Retinal pigment epithelial cell (primary cell): ENCODE measurements at regions not wholly inside any gene's neighbourhood (a gene's known extent, or its start where the extent isn't known, plus 50 kb on each side); places are given as distances from the start of the nearest gene placed in this dataset.

ENCODE experiments used
- DNase-seq: peaks from one replicate; pipeline ENCODE4 v3.0.0-alpha.2; 2010; ENCODE audit warnings: low read depth
- H3K4me3 ChIP-seq: 2 replicates; pipeline ENCODE4 v1.5.1; 2011; ENCODE audit warnings: mild to moderate bottlenecking, low read length, control low read depth, moderate library complexity
- CTCF ChIP-seq: conservative IDR thresholded peaks from 2 replicates; pipeline ENCODE4 v1.5.1; 2011; ENCODE audit warnings: low read depth, low read length, control low read depth, inconsistent platforms

DNA sequence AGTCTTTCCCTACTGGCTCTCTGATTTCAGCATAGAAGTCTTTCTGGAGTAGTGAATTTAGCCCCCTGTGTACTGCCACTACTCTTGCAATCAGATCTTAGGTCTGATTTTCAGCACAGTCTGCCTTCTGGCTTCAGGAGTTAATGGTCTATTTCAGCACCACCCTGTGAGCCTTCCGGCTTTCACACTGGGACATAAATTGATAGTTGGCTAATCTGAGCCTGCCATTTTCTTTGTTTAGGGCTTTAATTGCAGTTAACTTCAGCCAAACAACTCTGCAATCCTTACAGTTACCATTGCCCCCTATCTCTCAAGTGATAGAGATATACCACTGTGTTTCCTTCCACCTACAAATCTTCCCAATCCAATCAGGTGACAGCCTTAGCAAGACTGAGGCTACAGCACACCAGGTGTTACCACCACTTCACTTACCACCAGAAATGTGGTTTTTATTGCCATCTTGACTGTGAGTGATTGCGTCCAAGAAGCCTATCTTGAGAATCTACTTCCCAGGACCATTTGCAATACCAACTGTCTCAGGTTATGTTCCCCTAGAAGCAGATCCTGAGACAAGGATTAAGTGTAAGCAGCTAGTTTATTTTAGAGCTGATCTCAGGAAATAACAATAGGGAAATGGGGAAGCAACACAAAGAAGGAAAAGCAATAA is 51.9 kb upstream of the NEK6 start:
- H3K4me3 ChIP-seq: no peak overlapping the region
- no peak for TF ChIP-seq CTCF
- DNase-seq: no peak

GRCh38 chr9:124206391-124206790 is 51.4 kb upstream of the NEK6 start:
- DNase-seq: no peak
- no peak overlapping the region for H3K4me3 ChIP-seq
- no peak for TF ChIP-seq CTCF
